ENCODE measurements at regions not wholly inside any gene's neighbourhood (a gene's known extent, or its start where the extent isn't known, plus 50 kb on each side); places are given as distances from the start of the nearest gene placed in this dataset.
"Not testable (repeated sequence)": the region's sequence is repeated elsewhere in the genome, so short reads cannot be mapped to it uniquely, and the experiment has no call there.

GRCh38 chr17:19470530-19471261 is 59.7 kb downstream of the RNF112 start:
- DNase-seq, result peak; percentile 67

- not testable (repeated sequence) for DNase-seq
Observed at GRCh38 chr17:19474405-19474804, 59.2 kb upstream of the SLC47A1 start.

GRCh38 chr17:19475800-19476199 is 57.9 kb upstream of the SLC47A1 start:
- DNase-seq, result not testable (repeated sequence)

GRCh38 chr17:19482576-19482975 is 51.1 kb upstream of the SLC47A1 start:
- no peak for DNase-seq

Measured in NCI-H1105 treated with DMSO at 0.1 percent for 48 hours (cell line).